Putamen (tissue), 1 donor: ENCODE measurements at regions not wholly inside any gene's neighbourhood (a gene's known extent, or its start where the extent isn't known, plus 50 kb on each side); places are given as distances from the start of the nearest gene placed in this dataset.
"Not testable (repeated sequence)": the region's sequence is repeated elsewhere in the genome, so short reads cannot be mapped to it uniquely, and the experiment has no call there.

Experiments used
- DNase-seq: peaks from one replicate; pipeline ENCODE4 v3.0.0-alpha.2; 2016; ENCODE audit warnings: low spot score

DNA sequence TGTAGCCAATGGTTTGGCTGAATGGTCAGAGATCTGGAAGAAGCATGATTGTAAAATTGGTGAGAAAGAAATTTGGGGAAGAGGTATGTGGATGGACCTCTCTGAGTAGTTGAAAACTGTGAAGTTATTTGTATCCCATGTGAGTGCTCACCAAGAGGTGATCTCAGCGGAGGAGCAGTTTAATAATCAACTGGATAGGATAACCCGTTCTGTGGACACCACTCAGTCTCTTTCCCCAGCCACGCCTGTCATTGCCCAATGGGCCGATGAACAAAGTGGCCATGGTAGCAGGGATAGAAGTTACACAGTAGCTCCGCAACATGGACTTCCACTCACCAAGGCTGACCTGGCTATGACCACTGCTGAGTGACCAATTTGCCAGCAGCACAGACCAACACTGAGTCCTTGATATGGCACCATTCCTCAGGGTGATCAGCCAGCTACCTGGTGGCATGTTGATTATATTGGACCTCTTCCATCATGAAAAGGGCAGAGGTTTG is 257.4 kb upstream of the ATXN7L3B start:
- no peak for DNase-seq

DNA sequence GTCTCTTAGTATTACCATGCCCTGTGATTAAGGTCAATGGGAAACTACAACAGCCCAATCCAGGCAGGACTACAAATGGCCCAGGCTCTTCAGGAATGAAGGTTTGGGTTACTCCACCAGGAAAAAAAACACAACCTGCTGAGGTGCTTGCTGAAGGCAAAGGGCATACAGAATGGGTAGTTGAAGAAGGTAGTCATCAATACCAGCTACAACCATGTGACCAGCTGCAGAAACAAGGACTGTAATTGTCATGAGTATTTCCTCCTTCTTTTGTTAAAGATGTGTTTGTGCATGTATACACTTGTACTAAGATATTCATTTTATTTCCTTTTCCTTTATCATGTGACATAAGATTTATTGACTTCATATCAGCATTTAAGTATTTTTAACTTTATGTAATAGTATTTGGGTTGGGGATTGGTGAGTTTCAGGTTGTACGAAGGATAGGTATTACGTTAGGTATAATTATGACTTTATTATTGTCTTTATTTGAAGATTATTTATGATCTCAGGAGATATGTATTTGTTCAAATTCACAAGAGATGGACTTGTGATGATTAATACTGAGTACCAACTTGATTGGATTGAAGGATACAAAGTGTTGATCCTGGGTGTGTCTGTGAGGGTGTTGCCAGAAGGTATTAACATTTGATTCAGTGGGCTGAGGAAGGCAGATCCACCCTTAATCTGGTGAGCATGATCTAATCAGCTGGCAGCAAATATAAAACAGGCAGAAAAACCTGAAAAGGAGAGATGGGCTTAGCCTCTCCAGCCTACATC is 256.0 kb upstream of the ATXN7L3B start:
- not testable (repeated sequence) for DNase-seq

DNA sequence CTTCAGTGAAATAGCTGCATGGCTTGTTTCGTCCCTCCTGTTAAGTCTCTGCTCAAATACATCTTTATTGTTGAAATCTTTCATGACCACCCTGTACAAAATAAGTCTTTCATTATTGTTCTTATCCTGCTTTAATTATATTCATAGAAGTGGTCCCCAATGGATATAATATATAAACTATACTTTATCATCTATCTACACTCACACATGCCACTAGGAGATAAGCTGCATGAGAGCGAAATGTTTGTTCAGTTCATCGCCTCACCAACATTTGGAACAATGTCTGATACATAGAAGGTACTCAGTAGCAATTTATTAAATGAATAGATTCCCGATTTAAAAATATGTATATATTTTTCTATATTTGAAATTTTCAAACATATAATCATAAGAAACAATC is 254.0 kb upstream of the ATXN7L3B start:
- no peak for DNase-seq

DNA sequence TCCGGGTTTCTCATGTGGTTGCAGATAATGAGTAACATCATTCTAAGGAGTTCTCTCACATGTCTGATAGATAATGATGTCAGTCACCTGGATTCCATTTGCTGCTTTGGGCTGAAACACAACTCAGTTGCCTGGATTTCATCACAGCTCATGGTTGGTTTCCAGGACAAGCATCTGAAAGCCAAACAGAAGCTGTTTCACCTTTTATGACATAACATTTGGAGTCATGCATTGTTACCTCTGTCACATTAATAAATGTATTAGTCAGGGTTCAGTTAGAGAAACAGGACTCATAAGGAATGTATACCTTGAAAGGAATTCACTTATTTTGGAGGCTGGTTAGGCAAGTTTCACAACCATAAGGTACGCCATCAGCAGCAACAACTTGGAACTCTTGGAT is 251.9 kb upstream of the ATXN7L3B start:
- DNase-seq, result no peak

DNA sequence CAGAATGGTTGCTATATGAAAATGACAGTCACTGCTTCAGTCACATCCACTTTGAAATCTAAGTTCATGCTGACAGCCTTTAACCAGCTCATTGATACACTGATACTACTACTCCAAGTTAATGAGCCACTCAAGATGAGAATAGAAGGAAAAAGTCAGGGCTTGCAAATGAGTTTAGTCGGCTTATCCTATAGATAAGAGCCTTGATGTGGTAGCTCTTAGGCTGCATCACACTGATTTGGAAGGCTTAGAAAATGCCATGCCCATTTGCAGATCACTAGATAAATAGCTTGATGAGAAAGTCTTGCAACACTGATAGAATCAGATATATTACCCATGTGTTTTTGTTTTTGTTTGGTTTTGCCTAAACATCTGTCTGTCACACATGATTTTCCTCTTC is 251.4 kb upstream of the ATXN7L3B start:
- DNase-seq, result no peak

DNA sequence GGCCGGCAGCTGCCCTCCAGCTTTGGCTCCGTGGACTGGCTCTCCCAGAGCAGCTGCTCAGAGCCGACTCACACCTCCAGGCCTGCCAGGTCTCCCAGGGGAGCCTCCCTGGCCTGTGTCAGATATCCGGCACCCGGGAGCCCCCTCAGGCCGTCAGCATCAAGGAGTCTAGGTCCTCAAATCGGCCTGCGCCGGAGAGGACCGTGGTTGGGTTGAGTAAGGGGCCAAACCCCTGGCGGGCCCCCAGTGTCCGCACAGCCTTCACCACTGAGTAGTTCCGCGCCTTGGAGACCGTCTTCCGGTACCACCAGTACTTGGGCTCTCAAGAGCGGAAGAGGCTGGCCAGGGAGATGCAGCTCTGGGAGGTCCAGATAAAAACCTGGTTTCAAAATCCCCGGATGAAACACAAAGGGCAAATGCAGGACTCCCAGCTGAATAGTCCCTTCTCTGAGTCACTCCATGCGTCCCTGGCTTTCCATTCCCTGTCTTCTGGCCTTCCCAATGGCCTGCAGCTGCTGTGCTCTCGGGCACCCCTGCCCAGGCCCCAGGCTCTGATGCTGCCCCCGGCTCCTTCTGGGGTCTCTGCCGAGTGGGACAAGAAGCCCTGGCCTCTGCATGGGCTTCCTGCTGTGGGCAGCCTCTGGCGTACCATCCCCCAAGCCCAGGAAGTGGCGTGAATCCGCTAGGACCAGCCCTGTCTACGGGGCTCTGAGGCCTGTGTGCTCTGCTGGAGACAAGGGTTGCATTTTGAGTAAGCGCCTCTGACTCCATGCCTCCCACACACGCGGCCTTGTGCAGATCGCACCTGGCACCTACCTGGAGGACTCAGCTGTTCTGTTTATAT is 245.1 kb upstream of the ATXN7L3B start:
- no peak for DNase-seq

DNA sequence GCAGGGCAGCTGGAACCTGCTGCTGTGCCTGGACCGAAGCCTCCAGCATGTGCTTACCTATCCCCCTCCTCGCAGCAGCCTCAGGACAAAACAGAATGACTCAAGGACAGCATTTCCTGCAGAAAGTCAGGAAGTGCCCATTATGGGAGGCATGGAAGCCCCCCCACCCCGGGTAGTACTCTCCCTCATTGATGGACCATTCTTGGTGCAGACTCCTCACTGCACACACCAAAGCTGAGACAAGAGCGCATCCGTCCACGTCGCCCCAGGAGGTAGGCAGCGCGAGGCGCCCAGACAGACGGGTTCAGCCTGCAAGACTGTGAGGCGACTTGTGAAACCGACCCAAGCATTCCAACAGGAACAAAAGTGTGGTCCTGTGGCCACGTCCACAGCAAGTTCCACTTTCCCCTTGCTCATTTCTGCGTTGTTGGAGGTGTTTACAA is 243.9 kb upstream of the ATXN7L3B start:
- no peak for DNase-seq

DNA sequence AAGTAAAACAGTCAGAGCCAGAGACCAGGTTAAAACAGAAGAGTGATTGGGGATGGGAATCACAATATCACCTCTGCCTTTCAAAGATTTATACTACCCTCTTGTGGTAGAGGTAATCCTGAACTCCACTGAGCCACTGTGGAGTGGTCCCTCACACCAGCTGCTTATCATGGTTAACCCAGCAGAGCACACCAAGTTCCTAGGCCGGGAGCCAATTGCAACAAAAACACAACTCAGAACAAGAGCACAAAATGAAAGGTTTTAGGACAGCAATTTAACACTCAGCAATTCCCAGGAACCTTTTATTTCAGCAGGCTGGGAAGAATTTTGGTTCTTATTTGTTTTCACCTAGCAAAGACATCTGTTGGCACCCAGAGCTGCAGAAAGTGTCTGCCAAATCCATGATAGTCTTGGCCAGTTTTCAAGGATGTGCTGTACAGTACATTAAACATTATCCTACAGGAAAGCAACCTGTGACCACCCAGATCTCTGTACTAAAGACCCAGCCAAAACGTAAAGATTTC is 220.5 kb upstream of the ATXN7L3B start:
- DNase-seq, result peak; percentile 20

DNA sequence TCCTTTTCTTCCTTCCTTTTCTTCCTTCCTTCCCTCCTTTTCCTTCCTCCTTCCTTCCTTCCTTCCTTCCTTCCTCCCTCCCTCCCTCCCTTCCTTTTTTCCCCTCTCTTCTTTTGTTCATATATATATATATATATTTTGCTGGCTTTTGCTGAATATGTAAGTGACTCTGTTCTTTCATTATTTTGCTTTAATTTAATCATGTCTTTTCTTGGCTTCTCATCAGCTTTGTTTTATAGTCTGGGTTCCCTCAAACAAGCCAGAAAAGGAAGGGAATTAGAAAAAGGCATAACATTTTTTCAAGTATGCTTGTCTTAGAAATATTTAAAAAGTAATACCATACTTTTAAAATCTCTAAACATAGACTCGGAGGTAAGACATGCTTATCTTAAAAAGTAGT is 219.9 kb upstream of the ATXN7L3B start:
- no peak for DNase-seq

DNA sequence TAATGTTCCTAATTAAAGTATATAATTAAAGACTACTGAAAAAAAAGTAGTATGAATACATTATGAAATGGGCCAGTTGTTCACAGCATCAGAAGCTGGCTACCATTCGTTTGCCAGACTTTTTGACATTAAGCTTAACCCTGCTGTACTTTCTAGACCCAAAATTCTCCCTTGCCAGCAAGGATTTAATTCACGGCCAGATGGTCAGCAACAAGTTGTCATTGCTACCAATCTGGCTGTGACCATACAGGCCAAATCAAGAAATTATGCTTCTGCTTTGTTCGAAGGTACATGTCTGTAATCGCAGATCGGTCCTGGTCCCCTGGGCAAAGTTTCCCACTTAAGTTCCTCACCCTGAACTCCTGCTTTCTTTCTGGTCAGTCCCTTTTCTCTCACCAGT is 217.7 kb upstream of the ATXN7L3B start:
- no peak for DNase-seq

DNA sequence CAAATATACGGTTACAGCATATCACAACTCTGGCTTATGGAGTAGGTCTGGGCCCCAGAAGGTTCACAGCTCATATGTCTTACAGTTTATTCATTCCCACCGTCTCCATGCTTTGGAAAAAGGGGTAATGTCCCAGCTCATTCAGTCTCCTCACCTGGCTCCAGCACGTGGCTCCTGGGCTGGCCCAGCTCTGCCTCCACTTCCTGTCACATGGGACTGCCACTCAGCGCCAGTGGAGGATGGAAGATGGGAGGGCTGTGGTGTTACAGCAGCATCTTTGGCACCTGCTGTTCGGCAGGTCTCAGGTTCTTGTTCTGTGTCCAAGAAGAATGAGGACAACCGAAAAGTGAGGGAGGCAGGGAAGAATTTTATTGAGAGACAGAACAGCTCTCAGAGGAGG is 216.3 kb upstream of the ATXN7L3B start:
- no peak for DNase-seq

DNA sequence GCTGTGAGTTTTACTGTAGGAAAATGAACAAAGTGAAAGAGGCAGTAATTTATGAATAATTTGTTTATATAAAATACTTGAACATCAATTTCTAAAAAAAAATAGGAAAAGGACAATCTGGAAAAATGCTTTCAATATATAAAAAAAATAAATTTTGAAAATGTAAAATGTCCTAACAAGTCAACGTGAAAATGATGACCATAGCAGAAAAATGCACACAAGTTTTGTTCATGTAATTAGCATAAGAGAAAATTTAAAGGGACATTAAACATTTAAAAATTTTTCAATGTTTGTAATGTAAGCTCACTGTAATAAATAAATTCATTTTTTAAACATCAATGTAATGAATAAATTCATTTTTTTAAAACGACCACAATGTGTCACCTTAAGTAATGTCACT is 214.8 kb upstream of the ATXN7L3B start:
- DNase-seq, result no peak

DNA sequence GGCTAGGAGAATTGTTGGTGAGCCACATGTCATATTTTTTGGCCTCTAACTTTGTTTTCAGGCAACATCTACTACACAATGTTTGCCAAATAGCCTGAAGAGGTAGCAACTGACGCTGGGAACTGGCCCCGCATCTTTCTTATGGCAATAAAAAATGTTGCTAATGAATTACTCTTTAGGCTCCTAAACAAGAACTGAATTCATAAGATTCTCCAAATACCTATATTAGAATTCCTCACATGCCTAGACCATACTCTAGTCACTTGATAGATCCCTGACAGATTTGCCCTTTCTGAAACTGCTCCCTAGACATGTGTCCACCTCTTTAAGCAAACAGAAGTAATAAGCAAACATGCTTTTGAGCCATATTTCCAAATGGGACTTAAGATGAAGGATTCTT is 209.0 kb upstream of the ATXN7L3B start:
- DNase-seq, result no peak

DNA sequence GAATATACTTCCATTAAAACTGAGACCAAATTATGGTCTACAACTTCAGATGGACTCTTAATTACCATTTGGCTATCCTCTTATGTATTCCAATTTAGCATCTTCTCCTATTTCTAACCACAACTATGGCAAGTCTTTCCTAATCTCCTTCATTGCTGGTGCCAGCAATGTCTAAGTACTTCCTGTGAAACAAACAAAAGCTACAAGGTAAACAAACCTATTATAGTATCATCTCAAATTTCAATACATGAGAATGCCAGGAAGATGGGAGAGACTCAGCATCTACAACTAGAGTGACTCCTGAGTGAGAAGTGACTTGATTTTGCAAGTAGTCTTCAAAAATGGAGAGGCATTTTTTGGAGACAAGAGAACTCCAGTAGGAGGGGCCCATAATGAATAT is 202.9 kb upstream of the ATXN7L3B start:
- DNase-seq, result no peak

DNA sequence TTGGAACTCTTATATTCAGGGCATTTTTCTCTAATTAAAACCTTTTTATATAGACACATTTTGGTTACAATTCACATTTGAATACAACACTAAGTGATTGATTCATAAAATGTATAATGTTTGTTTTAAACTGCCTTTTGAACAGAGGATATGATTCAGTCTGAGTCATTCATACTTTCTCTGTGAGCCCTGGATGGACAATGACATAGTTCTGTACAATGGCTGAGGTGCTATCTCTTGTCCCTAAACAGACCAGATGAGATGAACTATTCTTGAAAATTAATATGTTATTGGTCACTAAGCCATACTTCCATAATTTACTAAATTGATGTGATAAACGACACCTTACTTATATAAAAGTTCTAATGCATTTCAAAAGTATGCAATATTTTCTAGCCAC is 199.7 kb upstream of the ATXN7L3B start:
- DNase-seq, result no peak

DNA sequence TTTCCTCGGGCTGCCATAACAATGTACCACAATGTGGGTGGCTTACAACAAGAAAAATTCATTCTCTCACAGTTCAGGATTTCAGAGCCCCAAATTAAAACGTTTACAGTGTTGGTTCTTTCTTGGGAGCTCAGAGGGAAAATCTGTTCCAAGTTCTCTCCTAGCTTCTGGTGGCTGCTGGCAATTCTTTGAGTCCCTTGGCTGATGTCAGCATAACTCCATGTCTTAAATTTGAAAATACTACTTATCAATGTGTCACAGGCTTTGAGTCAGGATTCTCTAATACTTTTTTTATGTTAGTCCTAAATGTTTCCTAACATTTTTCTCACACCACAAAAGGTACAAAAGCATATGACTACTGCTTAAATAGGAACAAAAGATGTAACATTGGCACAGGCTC is 198.4 kb upstream of the ATXN7L3B start:
- no peak for DNase-seq

DNA sequence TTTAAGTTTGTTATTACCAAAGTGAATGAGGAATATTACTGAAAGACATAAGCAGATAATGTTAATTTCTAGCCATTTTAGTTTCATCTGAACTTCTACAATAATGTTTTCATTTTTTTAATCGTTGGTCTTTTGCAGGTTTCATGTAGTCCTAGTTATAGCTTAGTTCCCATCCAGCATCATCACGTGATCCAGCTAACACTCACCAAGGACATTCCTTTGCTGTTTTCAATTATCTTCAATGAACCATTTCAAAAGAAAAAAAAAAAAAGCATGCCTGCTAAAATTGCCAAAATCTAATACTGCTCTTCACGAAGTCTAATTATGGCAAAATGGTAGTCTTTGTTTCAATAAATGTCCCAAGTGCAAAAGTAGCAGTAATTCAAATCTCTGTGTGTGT is 187.7 kb upstream of the ATXN7L3B start:
- no peak for DNase-seq

DNA sequence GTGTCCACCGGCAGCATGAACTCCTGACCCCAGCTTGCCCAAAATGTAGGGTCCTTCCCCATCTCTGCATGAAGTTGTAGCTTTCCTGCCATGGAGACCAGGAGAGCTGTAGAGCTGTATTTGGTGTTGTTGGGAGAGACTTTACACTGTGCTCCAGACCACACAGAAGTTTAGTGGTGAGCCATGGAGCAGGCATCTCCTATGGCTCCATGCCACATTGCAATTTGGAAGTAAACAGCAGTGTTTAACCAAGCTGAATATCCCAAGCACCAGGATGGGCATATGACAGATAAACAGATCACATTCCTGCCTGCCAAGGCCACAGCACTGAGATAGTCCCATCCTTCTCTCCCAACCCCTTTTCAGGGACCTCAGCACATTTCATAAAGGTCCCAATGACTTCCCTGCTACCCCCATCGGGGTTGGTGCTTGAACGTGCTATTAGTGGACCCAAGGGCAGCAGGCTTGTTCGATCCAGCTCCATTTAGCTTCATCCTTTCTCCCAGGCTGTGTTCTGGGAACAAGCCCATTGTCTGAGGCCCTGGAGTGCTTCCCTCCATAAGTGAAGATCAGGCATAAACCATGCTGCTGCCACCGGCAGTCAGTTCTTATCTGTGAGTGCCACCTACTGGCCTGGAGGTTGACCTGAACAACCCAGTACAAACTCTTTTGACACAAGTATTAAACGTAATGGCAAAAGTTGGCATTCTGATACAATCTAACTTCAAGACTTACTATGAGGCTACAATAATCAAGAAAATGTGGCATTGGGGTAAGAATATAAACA is 172.3 kb upstream of the ATXN7L3B start:
- no peak for DNase-seq

DNA sequence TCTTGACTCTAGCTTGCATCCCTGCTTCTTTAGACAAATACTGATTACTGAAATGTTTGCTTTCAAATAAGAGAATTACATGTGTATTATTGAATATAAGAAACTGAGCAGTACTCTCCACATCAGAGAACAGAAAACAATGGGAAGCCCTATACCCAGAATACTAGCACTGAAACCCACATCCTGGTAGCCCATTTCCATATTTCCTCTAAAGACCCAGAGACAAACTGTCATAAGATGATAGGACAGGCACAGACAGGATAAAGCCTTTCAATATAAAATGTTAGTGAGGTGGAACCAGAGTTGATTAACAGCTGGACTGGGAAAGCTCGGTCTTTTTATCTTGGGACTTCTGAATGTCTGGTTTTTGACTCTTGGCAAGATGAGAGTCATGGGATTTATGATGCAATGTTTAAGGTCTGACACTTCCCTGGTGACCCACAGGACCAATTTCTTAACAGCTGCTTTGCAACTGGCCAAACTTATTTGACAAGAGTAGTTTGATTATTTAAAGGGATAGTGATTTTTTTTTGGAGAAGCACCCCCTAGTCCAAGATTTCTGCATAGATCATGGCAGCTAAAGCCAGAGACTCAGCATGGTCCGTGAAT is 166.9 kb upstream of the ATXN7L3B start:
- DNase-seq, result no peak

DNA sequence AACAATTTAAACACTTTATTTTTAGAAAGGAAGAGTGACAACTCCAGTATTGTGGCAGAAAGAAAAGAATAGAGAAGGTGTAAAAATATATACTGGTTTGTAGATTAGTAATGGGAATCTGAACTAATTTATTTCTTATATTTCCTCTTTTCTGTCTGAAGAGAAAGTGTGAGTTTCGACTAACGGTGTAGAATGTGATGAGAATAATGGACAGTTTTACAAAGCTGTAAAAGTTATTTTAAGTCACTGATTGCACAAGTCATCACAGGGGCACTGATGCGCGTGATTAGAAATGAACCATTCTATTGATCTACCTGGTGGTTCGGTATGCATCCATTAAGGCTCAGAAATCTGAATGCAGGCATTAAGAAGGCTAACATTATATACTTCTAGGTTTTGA is 158.5 kb upstream of the ATXN7L3B start:
- DNase-seq, result no peak

DNA sequence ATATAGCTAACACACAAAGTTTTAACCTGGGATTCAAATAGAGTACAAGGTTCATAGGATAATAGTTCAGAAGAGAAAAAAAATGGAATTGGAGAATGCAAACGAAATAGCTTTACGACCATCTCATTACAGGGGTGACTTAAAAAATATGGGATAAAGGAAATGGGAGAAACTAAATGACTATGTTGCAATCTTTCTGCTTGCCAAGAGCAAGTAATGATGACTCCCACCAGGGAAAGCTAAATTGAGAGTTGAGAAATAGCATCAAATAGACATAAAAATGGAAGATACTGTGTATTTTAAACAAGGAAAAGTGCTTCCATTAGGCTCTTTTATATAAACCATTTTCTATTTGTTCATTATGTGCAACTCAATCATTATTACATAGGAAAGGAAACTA is 155.7 kb upstream of the ATXN7L3B start:
- DNase-seq, result no peak

DNA sequence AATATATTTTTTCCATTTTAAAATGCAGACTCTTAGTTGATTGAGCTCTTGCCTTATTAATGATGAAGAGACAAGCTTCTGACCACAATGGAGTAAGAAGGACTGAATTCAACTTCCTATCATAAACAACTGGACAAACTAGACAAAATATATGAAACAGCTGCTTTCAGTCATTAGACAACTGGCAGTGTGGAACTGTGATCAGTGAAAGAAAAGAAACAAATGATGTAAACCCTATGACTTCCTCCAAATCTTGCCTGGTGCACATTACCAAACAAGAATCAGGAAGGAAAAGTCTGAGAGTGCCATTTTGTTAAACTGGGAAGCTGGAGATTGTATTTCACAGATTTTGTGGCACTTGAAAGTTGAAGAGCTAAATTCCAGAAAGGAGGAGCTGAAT is 154.7 kb upstream of the ATXN7L3B start:
- no peak for DNase-seq
